ENCODE measurements at regions not wholly inside any gene's neighbourhood (a gene's known extent, or its start where the extent isn't known, plus 50 kb on each side); places are given as distances from the start of the nearest gene placed in this dataset.

GRCh38 chr16:35572186-35572585, 2112.8 kb downstream of the TP53TG3F start:
- no peak for DNase-seq
- H3K4me1 ChIP-seq: no peaks in the 10 kb centered on the region
- intact Hi-C loops (cut with DNase I): no loop called here
- H3K36me3 ChIP-seq (ENCODE audit: insufficient read depth in 1 of 2, low read depth in 1 of 2): no peaks in the 10 kb centered on the region
- no peak for TF ChIP-seq CTCF (IDR thresholded peaks at IDR 0.05)
- no peak for ATAC-seq
- 25 to 33% (median 31%) methylated on average over 3 of the region's 3 CpGs for WGBS, 3 donors
- no peaks in the 10 kb centered on the region for H3K27me3 ChIP-seq (ENCODE audit: insufficient read depth in 3 of 3, low read length in 2 of 3)
- H3K27ac ChIP-seq: no peak overlapping the region
- no peaks in the 10 kb centered on the region for H3K9me3 ChIP-seq
- no peak overlapping the region for H3K4me3 ChIP-seq

- H3K27me3 ChIP-seq (ENCODE audit: insufficient read depth in 3 of 3, low read length in 2 of 3): no peaks in the 10 kb centered on the region
- H3K4me3 ChIP-seq: no peak overlapping the region
- H3K4me1 ChIP-seq: no peaks in the 10 kb centered on the region
- TF ChIP-seq CTCF (IDR thresholded peaks at IDR 0.05): no peak
- no peaks in the 10 kb centered on the region for H3K36me3 ChIP-seq (ENCODE audit: insufficient read depth in 1 of 2, low read depth in 1 of 2)
- no peak for ATAC-seq
- no peak overlapping the region for H3K27ac ChIP-seq
- DNase-seq: no peak
- WGBS, 3 donors: 79 to 82% (median 82%) methylated on average over 12 of the region's 12 CpGs
- no peaks in the 10 kb centered on the region for H3K9me3 ChIP-seq
- intact Hi-C loops (cut with DNase I): no loop called here
Measured at GRCh38 chr16:35573407-35573806, 2114.0 kb downstream of the TP53TG3F start.

- no peak for TF ChIP-seq CTCF (IDR thresholded peaks at IDR 0.05)
- ATAC-seq: no peak
- H3K27me3 ChIP-seq (ENCODE audit: insufficient read depth in 3 of 3, low read length in 2 of 3): no peaks in the 10 kb centered on the region
- no peaks in the 10 kb centered on the region for H3K4me1 ChIP-seq
- WGBS, 3 donors: 48 to 61% (median 48%) methylated on average over 28 to 29 of the region's 29 CpGs
- DNase-seq: no peak
- no peak overlapping the region for H3K4me3 ChIP-seq
- no peaks in the 10 kb centered on the region for H3K9me3 ChIP-seq
- H3K27ac ChIP-seq: no peak overlapping the region
- no peaks in the 10 kb centered on the region for H3K36me3 ChIP-seq (ENCODE audit: insufficient read depth in 1 of 2, low read depth in 1 of 2)
- intact Hi-C loops (cut with DNase I): no loop called here
Measured at GRCh38 chr16:35574011-35574410, 2114.6 kb downstream of the TP53TG3F start.

- no peaks in the 10 kb centered on the region for H3K36me3 ChIP-seq (ENCODE audit: insufficient read depth in 1 of 2, low read depth in 1 of 2)
- TF ChIP-seq CTCF (IDR thresholded peaks at IDR 0.05): no peak
- H3K4me1 ChIP-seq: no peaks in the 10 kb centered on the region
- 49 to 60% (median 59%) methylated on average over 55 to 60 of the region's 60 CpGs for WGBS, 3 donors
- H3K27ac ChIP-seq: no peak overlapping the region
- H3K4me3 ChIP-seq: no peak overlapping the region
- H3K27me3 ChIP-seq (ENCODE audit: insufficient read depth in 3 of 3, low read length in 2 of 3): no peaks in the 10 kb centered on the region
- no peak for DNase-seq
- intact Hi-C loops (cut with DNase I): no loop called here
- H3K9me3 ChIP-seq: no peaks in the 10 kb centered on the region
- ATAC-seq: no peak
Measured at GRCh38 chr16:35574454-35575431, 2115.3 kb downstream of the TP53TG3F start.
